A549 (cell line): ENCODE measurements at regions not wholly inside any gene's neighbourhood (a gene's known extent, or its start where the extent isn't known, plus 50 kb on each side); places are given as distances from the start of the nearest gene placed in this dataset.

Experiments
- HDAC2 ChIP-seq: fragments of 200-600 bp; sonication (generic); IDR thresholded peaks from 2 replicates; pipeline ENCODE4 v1.6.1; 2016
- RFX5 ChIP-seq: fragments of 450-650 bp; IDR thresholded peaks from 2 replicates; pipeline ENCODE4 v1.7.1; 2014; ENCODE audit warnings: antibody characterized with exemption, mild to moderate bottlenecking, moderate library complexity
- SMC3 ChIP-seq: fragments of >200 bp; sonication (Bioruptor Twin); formaldehyde crosslinking; IDR thresholded peaks from 3 replicates; pipeline ENCODE4 v1.6.1; 2018; ENCODE audit warnings: inconsistent platforms
- TF ChIP-seq, protein P1 (sequence below): fragments of 200-600 bp; sonication (generic); IDR thresholded peaks from 2 replicates; pipeline ENCODE4 v1.6.1; 2016; ENCODE audit warnings: antibody characterized with exemption, mild to moderate bottlenecking, moderate library complexity
- TF ChIP-seq, protein P2 (sequence below): fragments of >200 bp; sonication (Bioruptor Twin); formaldehyde crosslinking; IDR thresholded peaks from 3 replicates; pipeline ENCODE4 v1.5.1; 2016

DNA sequence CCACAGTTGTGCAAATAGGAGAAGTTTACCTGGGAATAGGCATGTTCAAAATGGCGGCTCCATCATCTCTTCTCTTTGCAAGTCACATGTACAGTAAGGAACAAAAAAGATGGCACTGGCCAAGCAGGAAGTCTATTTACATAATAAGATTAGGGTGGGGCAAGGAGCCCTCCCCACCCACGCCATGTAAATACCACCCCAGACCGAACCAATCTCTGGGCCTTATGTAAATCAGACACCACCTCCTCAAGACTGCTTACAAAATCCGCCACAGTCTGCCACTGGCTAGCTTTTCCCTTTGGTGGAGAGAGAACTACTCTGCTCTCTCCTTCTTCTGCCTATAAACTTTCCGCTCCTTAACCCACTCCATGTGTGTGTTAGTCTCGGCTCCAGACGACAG is 1496.3 kb downstream of the REEP3 start:
- TF ChIP-seq, protein P1, sequence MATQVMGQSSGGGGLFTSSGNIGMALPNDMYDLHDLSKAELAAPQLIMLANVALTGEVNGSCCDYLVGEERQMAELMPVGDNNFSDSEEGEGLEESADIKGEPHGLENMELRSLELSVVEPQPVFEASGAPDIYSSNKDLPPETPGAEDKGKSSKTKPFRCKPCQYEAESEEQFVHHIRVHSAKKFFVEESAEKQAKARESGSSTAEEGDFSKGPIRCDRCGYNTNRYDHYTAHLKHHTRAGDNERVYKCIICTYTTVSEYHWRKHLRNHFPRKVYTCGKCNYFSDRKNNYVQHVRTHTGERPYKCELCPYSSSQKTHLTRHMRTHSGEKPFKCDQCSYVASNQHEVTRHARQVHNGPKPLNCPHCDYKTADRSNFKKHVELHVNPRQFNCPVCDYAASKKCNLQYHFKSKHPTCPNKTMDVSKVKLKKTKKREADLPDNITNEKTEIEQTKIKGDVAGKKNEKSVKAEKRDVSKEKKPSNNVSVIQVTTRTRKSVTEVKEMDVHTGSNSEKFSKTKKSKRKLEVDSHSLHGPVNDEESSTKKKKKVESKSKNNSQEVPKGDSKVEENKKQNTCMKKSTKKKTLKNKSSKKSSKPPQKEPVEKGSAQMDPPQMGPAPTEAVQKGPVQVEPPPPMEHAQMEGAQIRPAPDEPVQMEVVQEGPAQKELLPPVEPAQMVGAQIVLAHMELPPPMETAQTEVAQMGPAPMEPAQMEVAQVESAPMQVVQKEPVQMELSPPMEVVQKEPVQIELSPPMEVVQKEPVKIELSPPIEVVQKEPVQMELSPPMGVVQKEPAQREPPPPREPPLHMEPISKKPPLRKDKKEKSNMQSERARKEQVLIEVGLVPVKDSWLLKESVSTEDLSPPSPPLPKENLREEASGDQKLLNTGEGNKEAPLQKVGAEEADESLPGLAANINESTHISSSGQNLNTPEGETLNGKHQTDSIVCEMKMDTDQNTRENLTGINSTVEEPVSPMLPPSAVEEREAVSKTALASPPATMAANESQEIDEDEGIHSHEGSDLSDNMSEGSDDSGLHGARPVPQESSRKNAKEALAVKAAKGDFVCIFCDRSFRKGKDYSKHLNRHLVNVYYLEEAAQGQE: no peak
- TF ChIP-seq, protein P2, sequence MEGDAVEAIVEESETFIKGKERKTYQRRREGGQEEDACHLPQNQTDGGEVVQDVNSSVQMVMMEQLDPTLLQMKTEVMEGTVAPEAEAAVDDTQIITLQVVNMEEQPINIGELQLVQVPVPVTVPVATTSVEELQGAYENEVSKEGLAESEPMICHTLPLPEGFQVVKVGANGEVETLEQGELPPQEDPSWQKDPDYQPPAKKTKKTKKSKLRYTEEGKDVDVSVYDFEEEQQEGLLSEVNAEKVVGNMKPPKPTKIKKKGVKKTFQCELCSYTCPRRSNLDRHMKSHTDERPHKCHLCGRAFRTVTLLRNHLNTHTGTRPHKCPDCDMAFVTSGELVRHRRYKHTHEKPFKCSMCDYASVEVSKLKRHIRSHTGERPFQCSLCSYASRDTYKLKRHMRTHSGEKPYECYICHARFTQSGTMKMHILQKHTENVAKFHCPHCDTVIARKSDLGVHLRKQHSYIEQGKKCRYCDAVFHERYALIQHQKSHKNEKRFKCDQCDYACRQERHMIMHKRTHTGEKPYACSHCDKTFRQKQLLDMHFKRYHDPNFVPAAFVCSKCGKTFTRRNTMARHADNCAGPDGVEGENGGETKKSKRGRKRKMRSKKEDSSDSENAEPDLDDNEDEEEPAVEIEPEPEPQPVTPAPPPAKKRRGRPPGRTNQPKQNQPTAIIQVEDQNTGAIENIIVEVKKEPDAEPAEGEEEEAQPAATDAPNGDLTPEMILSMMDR: no peak
- TF ChIP-seq HDAC2 (no peak), RFX5 (no peak), SMC3 (no peak)
